DMS79 treated with DMSO at 0.1 percent for 48 hours (cell line): ENCODE measurements at regions not wholly inside any gene's neighbourhood (a gene's known extent, or its start where the extent isn't known, plus 50 kb on each side); places are given as distances from the start of the nearest gene placed in this dataset.

Experiments used
- DNase-seq: peaks from one replicate; lab custom pipeline; 2025; lab: John Stamatoyannopoulos, UW

DNA sequence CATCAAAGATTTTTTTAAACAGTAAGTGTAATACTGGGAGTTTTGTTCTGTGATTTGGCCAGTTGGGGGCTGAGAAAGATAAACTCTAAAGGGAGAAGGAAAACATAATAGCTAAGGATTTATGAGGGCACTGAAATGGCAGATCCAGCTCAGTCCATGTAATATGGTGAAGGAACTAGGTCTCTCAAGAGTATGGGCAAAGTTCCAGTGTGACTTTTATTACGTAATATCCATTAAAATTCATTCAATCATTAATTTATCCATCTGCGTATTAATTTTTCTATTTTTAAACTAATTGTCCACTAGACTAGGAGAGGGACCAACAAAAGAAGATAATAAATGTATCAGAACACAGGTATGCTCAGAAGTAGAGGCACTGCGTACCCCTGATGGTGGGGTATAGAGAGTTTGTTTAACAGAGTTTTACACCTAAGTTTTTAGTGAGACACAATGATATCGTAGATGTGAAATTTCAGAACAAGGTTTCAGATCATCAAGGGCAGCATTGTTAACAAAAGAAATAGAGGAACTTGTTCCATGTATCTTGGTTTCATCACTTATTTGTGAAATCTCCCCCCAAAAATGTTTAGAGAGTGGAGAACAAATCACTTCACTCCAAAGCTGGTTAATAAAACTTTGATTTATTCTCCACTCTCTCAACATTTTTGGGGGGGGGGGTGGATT is 351.1 kb downstream of the GRXCR1 start:
- DNase-seq: no peak

DNA sequence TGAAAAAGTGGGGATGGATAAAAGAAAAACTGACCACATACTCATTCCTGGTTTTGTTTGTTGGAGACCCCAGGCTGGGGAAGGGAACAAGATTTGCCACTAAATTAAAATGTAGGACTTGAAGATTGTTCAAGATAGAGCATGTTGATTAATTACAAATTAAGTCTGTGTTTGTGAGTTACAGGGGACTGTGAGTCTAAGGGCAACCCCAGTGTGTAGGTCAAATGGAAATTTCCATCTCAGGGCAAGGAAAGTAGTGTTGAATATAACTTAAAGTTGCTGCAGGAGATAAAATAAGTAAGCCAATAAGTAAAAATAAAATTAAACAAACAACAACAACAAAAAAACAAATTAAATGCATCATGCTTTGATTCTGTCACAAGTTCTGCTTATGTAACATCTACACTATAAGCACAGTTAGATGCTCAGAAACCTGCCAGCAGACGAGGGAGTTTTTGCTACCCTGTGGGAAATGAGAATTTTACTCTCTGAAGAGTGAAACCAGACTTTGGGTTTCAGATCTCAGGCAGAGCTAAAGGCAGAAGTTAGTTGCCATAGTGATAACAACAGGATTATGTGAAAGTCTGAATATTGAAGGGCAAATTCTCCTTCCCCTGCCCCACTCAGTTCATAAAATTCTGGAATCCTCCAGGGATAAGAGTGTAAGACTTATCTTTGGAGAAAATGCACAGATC is 352.3 kb downstream of the GRXCR1 start:
- DNase-seq: no peak

DNA sequence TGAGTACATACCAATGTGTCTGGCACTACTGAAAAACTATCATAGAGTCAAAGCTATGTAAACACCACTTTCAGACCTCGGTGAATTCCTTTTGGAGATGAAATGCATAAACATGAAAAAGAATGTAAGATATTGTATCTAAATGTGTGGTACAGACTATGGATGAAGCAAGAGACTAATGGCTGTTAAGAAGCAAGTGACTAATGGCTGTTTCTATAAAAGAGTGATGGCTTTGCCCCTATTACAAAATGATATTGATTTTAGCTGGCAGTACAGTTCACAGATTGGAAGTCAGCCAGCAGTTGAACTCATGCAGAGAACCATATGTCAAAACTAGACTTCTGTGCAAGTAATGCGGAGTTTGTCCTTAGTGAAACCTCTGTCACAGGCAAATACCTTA is 359.3 kb downstream of the GRXCR1 start:
- no peak for DNase-seq

DNA sequence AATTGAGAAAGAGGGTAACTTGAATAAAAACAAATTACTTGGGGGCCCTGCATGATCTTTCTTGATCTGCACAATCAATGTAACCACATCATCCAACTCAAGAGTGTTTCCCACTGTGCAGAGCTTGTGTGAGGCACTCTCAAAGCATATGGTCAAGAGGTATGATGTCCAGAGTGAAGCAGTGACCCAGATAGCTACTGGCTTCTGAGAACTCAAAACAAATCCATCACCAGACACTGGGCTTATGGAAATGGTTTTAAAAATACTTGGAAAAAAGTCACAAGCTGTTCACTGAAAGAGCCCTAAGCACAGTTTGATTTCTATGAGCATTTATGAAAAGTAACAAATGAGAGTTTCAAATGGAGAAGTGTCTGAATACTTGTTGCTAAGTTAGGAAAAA is 361.0 kb downstream of the GRXCR1 start:
- DNase-seq: no peak

DNA sequence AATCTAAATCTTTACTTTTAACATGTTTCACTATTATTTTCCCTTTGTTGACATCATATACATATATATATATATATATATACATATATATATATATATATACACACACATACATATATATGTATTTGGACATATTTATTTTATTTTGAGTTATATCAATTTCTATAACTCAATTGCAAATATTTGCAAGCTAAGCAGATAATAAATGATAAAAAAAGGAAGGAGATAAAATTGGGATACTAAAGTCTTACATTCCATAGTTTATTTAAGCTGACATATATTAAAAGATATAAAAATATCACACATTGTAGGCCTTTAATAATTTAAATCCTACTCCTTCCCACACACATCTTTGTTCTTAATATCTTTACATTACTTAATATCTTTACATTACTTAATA is 372.2 kb downstream of the GRXCR1 start:
- no peak for DNase-seq

DNA sequence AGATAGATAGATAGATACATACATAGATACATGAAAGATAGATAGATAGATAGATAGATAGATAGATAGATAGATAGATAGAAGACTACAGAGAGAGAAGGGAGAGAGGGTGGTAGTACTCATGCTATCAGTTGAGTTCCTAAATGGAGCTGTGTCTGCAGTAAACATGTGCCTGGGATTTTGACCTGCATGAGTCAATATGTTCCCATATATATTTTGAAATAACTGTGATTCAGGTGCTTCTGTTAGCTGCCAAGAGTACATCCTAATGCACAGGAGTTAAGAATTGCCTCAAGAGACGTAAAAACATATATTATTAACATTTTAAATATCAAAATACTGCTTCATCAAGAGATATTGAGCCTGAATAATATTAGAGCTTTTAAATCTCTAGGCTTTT is 379.4 kb downstream of the GRXCR1 start:
- DNase-seq: no peak

DNA sequence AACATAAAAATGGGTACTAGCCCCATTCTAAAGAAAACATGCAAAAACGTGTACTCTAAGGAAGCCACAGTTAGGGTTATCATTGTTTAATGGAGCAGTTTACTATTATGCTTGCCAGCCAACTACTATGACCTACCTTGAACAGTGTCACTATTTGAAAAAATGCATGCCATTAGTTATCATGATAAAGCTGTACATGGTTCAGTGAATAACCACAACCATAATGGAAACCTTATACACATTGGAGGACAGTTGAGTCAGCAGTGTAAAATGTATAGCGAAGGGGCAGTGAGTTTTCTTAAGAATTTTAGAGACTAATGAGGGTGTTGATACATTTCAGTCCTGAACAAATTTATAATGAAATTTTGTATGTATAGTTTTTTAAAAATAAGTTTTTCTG is 381.9 kb downstream of the GRXCR1 start:
- DNase-seq: no peak

DNA sequence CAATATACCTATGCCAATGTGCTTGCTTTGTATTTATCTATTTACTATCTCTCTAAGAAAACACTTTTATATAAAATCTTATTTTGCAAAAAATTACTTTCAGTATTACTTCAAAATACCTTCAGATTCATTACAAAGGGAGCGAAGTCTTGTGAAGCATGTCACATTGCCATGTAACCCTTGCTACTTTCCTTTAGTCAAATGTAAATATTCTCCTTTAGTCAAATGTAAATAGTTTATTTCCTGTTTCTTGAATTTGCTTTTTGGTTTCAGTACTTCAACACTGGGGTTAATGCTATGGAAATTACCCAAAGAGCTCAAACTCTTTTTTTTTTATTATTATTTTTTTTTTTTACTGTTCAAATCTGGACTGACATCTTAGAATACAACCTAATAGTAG is 383.3 kb downstream of the GRXCR1 start:
- no peak for DNase-seq

DNA sequence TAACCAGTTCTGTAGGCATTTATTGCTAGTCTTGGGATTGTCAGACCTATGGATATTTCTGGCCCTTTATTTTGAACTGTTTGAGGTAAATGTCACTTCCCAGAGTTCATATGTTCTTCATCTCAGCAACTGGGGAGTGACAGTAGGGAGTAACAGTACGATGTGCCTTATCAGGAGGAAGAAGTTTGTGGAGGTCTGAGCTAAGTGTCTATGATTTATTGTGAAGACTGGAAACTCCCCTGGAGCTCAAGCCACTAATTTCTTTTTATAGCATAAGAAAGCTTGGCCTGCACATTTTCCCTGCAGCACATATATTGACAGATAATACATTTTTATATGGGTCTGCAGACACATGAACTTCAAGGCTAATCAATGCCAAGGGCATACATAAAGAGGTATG is 383.8 kb downstream of the GRXCR1 start:
- DNase-seq: no peak

DNA sequence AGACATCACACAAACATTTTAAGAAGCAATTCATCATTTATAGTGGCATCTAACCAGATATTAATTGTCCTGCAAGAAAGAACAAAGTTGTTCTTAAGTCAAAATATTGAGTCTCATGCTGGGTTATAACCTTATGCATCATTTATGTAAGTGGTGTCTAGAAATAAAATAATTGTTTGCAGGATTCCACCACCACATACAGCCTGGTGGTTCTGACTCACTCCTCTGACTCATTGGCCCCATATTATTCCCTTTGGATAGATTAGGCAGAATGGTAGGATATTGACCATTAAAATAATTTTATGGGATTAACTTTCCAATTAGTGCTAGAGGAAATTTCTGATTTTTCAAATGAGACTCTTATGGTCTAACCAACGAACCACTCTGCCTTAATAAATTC is 384.5 kb downstream of the GRXCR1 start:
- no peak for DNase-seq

DNA sequence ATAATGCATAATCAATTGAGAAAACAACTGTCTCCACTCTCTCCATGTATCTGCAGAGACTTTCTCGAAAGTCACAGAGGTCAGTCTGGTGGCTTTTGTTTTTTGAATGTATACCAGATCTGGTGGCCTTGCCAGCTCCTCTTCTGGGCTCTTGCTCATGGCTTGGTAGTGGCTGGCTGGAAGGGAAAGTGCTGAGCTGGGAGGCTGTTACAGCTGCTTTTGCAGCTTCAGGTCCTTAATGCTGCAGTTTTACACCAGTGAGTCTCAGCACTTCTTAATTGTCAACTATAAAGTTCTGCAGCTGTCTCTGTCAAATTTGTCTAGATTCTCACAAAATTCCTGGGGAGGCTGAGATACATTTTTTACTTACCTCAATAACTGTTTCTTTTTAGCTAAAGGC is 390.0 kb downstream of the GRXCR1 start:
- no peak for DNase-seq

DNA sequence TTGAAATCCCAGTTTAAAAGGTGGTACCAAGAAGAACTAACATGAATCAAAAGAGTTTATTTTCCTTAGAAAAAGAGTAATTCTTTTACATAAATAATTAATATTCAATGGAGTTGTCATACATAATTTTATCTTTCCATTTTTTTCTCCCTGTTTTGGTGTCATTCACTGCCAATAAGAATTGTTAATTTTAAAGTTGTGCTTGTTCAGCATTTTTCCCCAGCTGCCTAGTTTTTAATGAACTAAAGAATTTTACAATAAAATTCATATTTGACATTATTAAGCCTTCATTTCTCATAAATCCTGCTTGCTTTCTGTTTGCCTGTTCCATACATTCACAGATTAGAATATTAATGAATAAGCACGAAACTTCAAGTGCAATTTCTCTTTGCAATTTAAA is 393.6 kb downstream of the GRXCR1 start:
- no peak for DNase-seq

DNA sequence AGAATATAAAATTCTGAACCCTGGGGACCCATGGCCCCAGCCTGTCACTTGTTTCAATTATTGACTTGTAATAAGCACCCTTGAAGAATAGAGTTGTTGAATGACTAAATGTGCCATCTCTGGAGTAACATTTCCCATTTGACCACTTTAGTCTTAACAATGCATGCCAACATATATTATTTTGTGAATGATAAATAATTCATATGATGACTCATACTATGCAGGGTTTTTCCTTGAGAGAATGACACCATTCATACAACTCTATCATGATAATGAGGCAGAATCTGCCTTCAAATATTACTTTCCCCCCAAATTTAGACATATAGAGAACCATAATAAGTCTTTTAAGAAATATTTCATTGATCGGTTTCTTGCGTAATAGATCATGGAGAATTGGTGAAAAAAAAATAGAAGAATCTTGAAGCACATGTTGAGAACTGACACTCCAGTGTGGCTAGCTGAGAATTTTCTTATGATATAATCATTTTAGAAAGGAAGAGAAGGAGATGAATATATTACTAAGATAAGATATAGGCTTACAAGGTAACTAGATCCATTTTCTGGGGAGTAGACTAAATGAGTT is 404.5 kb downstream of the GRXCR1 start:
- no peak for DNase-seq

DNA sequence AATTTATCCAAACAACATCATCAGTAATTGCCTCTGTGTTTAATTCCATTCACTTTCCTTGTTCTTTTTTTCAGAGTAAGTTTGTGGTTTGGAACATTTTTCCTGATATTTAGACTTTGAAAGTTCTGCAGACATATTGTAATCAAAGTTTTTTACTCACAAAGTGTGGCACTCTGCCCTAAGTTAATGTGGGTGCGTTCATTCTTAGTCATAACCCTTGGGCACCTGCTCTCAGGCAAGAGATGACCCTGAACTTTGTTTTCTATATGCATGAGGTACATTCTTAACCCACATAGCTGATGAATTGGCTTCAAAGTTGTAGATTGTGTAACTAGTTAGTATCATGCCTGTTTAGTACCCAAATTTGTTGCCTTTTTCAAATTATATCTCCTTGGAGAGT is 424.3 kb downstream of the GRXCR1 start:
- no peak for DNase-seq

DNA sequence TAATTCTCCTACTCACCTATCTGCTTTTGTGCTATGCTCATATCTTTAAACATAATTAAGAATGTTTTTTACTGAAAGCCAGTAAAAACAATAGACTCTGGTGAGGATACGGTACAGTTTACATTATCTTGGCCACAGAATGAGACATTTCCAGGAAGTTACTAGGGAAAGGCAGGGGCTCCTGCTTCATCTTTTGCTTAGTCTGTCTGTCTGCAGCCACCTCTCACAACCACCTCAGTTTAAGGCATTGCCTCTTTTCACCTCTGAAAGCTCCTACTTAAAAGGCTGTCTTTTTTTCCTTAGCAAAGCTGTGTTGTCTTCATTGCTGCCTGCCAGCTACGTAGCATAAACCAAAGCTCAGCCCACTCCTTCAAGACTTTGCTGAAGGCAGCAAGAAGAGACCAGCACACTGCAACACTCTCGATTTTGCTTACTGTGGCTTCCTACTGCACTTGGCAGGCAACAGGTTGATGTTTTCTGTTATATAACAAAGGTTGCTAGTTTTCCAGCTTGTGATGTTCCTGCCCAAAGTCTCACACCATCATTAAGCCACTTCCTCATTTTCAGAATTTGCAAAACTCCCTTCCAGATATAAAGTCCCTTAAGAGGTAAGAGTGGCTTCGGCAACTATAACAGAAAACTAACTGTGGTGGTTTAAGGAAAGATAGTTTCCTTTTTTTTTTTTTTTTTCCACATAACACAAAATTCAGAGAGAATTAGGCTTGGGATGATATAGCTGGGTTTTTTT is 432.9 kb downstream of the GRXCR1 start:
- DNase-seq: no peak

DNA sequence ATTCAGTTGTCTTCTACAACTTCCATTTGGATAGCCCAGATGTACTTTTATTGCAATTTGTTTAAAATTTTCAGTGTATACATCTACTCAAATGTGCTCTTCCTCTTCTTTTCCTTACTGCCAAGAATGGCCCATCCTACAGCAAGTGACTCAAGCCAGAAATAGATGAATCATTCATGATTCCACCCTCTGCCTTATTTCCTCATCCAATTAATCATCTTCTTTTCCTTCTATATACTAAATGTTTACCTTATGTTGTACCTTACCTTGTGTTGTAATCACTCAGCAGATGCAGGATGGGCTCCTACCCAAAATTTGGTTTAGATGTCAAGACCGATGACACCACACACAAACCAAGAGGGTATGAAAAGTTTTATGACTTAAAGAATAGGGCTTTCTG is 437.8 kb downstream of the GRXCR1 start:
- no peak for DNase-seq

DNA sequence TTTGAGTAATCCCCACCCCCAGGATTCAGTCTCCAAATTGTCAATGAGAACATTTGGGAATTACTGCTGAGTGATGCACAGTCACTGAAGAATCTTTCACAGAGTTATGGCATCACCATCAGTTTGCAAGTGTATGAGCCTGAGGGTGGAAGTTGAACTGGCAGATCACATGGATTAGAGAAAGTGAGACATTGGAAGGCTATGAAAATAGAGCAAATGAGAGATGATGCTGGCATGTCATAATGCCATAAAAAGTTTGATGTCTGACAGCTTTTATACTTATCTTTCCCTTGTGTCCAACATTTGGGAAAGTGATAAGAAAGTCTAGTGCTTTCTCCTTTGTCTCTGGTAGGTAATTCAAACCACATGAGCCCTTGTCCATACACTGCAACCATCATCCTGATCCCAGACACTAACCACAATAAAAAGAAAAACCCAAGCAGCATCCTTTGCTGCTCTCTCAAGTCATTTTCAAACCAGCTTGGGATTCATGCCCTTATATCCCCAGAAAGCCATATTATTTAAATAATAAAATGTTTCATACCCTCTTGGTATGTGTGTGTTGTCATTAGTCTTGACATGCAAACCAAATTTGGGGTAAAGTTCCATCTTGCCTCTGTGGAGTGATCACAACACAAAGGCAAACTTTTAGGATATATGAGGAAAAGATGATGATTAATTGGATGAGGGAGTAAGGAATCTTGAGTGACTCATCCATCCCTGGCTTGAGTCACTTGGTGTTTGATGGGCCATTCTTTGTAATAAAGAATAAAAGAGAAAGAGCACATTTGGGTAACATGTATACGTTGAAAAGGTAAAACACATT is 438.9 kb downstream of the GRXCR1 start:
- DNase-seq: no peak

DNA sequence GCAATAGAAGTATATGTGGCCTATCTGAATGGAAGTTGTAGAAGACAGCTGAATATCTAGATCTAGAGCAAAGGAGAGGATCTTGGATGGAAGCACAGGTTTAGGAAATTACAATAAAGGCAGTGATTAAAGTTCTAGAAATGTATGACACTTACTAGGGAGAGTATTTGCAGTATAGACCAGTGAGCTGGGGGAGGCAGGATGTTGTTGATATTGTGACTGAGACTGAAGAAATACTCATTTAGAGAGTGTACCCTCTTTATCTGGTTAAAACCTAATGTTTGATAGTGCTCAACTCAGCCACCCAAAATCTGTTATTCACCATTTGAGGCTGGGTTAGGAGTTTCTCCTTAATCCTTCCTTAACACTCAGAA is 439.5 kb downstream of the GRXCR1 start:
- no peak for DNase-seq

DNA sequence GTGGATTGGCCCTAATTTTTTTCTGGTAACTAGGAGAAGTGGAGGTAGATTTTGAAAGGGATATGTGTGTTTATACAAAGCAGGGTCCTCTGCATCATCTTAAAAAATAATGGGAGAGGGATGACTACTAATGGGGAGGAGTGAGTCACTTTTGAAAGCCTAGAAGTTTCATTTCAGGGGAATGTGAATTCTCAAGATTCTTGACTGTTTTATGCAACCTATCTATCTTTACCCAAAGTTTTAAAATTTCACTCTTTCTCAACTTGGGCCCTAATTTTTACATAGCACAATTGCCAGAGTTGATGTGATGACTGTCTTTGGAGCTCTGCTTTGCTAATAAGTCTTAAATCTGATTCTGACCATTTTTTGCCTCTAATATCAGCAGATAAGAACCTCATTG is 445.2 kb downstream of the GRXCR1 start:
- DNase-seq: no peak

DNA sequence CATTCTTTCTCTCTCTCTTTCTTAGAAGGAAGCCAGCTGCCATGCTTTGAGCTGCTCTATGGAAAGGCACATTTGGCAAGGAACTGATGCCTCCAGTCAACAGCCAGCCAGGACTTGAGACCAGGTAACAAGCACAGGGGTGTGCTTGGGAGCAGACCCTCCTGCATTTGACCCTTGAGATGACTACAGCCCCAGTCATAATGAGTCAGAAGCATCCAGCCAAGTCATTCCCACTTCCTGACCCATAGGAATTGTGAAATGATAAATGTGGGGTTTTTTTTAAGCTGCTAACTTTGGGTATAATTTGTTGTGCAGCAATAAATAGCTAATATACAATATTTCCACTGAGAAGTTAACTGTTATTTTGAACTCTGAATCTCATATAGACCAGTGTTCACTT is 446.9 kb downstream of the GRXCR1 start:
- no peak for DNase-seq

DNA sequence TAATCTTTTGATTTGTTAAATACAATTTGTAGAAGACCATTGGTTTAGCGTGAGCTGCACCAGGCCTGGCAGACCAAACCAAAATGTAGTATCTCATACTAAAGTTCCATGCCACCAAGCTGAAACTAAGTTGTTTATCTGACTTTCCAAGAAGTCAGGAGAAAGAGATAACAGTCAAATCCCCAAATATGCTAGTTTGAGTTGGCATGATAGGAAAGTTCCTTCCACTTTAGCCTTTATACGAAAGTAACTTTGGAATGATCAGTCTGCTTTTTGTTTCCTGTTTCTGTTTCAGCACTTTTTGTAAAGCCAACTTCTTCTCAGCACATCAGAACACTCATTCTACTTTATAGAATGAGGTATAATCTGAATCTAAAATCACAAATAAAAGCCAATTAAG is 449.2 kb downstream of the GRXCR1 start:
- DNase-seq: no peak

DNA sequence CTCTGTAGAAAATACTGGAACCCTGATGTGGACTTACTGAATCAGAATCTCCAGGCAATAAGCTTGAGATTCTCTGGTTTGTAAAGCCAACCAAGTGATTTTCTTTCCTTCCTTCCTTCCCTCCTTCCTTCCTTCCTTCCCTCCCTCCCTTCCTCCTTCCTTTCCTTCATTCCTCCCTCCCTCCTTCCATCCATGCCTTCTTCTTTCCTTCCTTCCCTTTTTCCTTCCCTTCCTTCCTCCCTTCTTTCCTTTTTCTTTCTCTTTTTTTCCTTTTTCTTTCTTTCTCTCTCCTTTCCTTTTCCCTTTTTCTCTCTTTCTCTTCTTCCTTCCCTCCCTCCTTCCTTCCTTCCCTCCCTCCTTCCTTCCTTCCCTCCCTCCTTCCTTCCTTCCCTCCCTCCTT is 450.8 kb downstream of the GRXCR1 start:
- DNase-seq: no peak
